Mesenchymal stem cell (in vitro differentiated cells and primary cell): ENCODE measurements at regions not wholly inside any gene's neighbourhood (a gene's known extent, or its start where the extent isn't known, plus 50 kb on each side); places are given as distances from the start of the nearest gene placed in this dataset.

Experiments
- DNase-seq: peaks from one replicate; pipeline ENCODE4 v3.0.0-alpha.2; 2013
- H2AFZ ChIP-seq: one replicate; pipeline ENCODE4 v1.6.1; 2013; ENCODE audit warnings: low read depth, mild to moderate bottlenecking, control low read depth, inconsistent platforms, low read length, moderate library complexity
- H2AK5ac ChIP-seq: 2 replicates; pipeline ENCODE4 v1.6.1; 2013; ENCODE audit warnings: low read length, moderate library complexity, mild to moderate bottlenecking, inconsistent platforms; ENCODE audit not compliant: severe bottlenecking
- H2BK120ac ChIP-seq: one replicate; pipeline ENCODE4 v1.6.1; 2013; ENCODE audit warnings: low read depth, mild to moderate bottlenecking, inconsistent platforms, low read length, moderate library complexity
- H2BK12ac ChIP-seq, 2 experiments: one replicate each; pipeline ENCODE4 v1.6.1; 2013; ENCODE audit warnings: inconsistent platforms in 2 of 2, low read length in 2 of 2, mild to moderate bottlenecking in 2 of 2, moderate library complexity in 2 of 2, control low read depth in 1 of 2
- H2BK15ac ChIP-seq: one replicate; pipeline ENCODE4 v1.6.1; 2013; ENCODE audit warnings: mild to moderate bottlenecking, low read depth, inconsistent platforms; ENCODE audit not compliant: poor library complexity, severe bottlenecking
- H2BK5ac ChIP-seq: 2 replicates; pipeline ENCODE4 v1.6.1; 2013; ENCODE audit warnings: low read depth, mild to moderate bottlenecking, low read length, control low read depth, inconsistent platforms; ENCODE audit not compliant: poor library complexity, severe bottlenecking
- H3K14ac ChIP-seq, 2 experiments: one replicate each; pipeline ENCODE4 v1.6.1; 2013; ENCODE audit warnings: inconsistent platforms in 2 of 2, low read length in 2 of 2, control low read depth in 1 of 2, mild to moderate bottlenecking in 1 of 2, moderate library complexity in 1 of 2
- H3K18ac ChIP-seq, 2 experiments: one replicate each; pipeline ENCODE4 v1.6.1; 2013; ENCODE audit warnings: inconsistent platforms in 2 of 2, low read length in 2 of 2, control low read depth in 1 of 2, low read depth in 1 of 2, mild to moderate bottlenecking in 1 of 2
- H3K23ac ChIP-seq, 2 experiments: one replicate each; pipeline ENCODE4 v1.6.1; 2013; ENCODE audit warnings: inconsistent platforms in 2 of 2, low read length in 2 of 2, mild to moderate bottlenecking in 2 of 2, moderate library complexity in 2 of 2, control low read depth in 1 of 2
- H3K27ac ChIP-seq: 2 replicates; pipeline ENCODE4 v1.5.1; 2013; ENCODE audit warnings: mild to moderate bottlenecking, moderate library complexity, low read length, control low read depth, inconsistent platforms; ENCODE audit not compliant: poor library complexity, severe bottlenecking
- H3K27me3 ChIP-seq, 2 experiments: 2 replicates each; pipeline versions ENCODE4 v1.6.1 to v1.7.0; 2013; ENCODE audit warnings: low read length in 2 of 2, mild to moderate bottlenecking in 2 of 2, moderate library complexity in 2 of 2, control low read depth in 1 of 2, inconsistent platforms in 1 of 2; ENCODE audit not compliant: control insufficient read depth in 1 of 2, insufficient read depth in 1 of 2
- H3K36me3 ChIP-seq, 2 experiments: 2 replicates each; pipeline versions ENCODE4 v1.6.1 to v1.7.0; 2013; ENCODE audit warnings: low read length in 2 of 2, control low read depth in 1 of 2, inconsistent platforms in 1 of 2, low read depth in 1 of 2, mild to moderate bottlenecking in 1 of 2; ENCODE audit not compliant: insufficient read depth in 2 of 2, control insufficient read depth in 1 of 2
- H3K4ac ChIP-seq, 2 experiments: one replicate each; pipeline ENCODE4 v1.6.1; 2013; ENCODE audit warnings: inconsistent platforms in 2 of 2, low read length in 2 of 2, mild to moderate bottlenecking in 2 of 2, moderate library complexity in 2 of 2, control low read depth in 1 of 2, low read depth in 1 of 2
- H3K4me1 ChIP-seq: 2 replicates; pipeline ENCODE4 v1.6.1; 2013; ENCODE audit warnings: low read depth, low read length, control low read depth; ENCODE audit not compliant: control insufficient read depth, insufficient read depth
- H3K4me2 ChIP-seq: 2 replicates; pipeline ENCODE4 v1.6.1; 2013; ENCODE audit warnings: low read length, mild to moderate bottlenecking, inconsistent platforms; ENCODE audit not compliant: poor library complexity, severe bottlenecking
- H3K4me3 ChIP-seq, 2 experiments: 2 replicates each; pipeline versions ENCODE4 v1.5.1 to v1.7.0; 2013; ENCODE audit warnings: low read length in 2 of 2, mild to moderate bottlenecking in 2 of 2, control low read depth in 1 of 2, low read depth in 1 of 2; ENCODE audit not compliant: insufficient read depth in 1 of 2
- H3K79me1 ChIP-seq: replicated peaks from 2 replicates; pipeline ENCODE4 v1.6.1; 2013; ENCODE audit warnings: mild to moderate bottlenecking, control low read depth, low read length, inconsistent platforms; ENCODE audit not compliant: poor library complexity, severe bottlenecking
- H3K9ac ChIP-seq: 2 replicates; pipeline ENCODE4 v1.7.0; 2013; ENCODE audit warnings: mild to moderate bottlenecking, low read length, moderate library complexity
- H3K9me3 ChIP-seq: 2 replicates; pipeline ENCODE4 v1.7.0; 2013; ENCODE audit warnings: mild to moderate bottlenecking, low read length; ENCODE audit not compliant: control insufficient read depth
- H4K8ac ChIP-seq: one replicate; pipeline ENCODE4 v1.6.1; 2013; ENCODE audit warnings: inconsistent platforms, mild to moderate bottlenecking, low read length, moderate library complexity
- H4K91ac ChIP-seq: one replicate; pipeline ENCODE4 v1.6.1; 2013; ENCODE audit warnings: mild to moderate bottlenecking, low read length, inconsistent platforms
- WGBS: methylation state at CpG from one replicate; pipeline ENCODE4 v1.1.7; 2013; ENCODE audit warnings: mixed read lengths; 5-methylcytosine and 5-hydroxymethylcytosine counted together

- Histone ChIP-seq H3K27ac (no peak overlapping the region), H2BK15ac (no peak overlapping the region), H3K4ac (no peak overlapping the region), H2AFZ (no peak overlapping the region), H2BK12ac (no peak overlapping the region), H3K18ac (no peak overlapping the region), H3K14ac (no peak overlapping the region), H3K9ac (no peak overlapping the region), H4K91ac (no peak overlapping the region), H4K8ac (no peak overlapping the region), H3K36me3 (no peaks in the 10 kb centered on the region), H2BK5ac (no peak overlapping the region), H3K23ac (no peak overlapping the region), H3K4me3 (no peak overlapping the region), H3K9me3 (no peaks in the 10 kb centered on the region), H2AK5ac (no peak overlapping the region), H3K4me2 (no peak overlapping the region), H2BK120ac (no peak overlapping the region), H3K27me3 (no peaks in the 10 kb centered on the region), H3K4me1 (no peaks in the 10 kb centered on the region), H3K79me1 (no peaks in the 10 kb centered on the region)
- no CpG with 5 or more reads among the region's 1 CpG for WGBS
- DNase-seq: peak; percentile 25
These were observed 173.3 kb upstream of the NT5C1B start for GRCh38 chr2:18762667-18763066.

- H3K27ac ChIP-seq: no peak overlapping the region
- H2BK5ac ChIP-seq: no peak overlapping the region
- no peak overlapping the region for H4K8ac ChIP-seq
- H3K79me1 ChIP-seq: no peaks in the 10 kb centered on the region
- H2BK12ac ChIP-seq: no peak overlapping the region
- H3K4me3 ChIP-seq: no peak overlapping the region
- H3K4ac ChIP-seq: no peak overlapping the region
- no peak for DNase-seq
- H4K91ac ChIP-seq: no peak overlapping the region
- H2AFZ ChIP-seq: no peak overlapping the region
- H3K36me3 ChIP-seq: no peaks in the 10 kb centered on the region
- no peaks in the 10 kb centered on the region for H3K27me3 ChIP-seq
- no peak overlapping the region for H3K23ac ChIP-seq
- no peak overlapping the region for H3K9ac ChIP-seq
- H2AK5ac ChIP-seq: no peak overlapping the region
- WGBS: 88% methylated on average over 1 of the region's 1 CpG
- no peak overlapping the region for H3K4me2 ChIP-seq
- no peak overlapping the region for H2BK15ac ChIP-seq
- H3K4me1 ChIP-seq: no peaks in the 10 kb centered on the region
- no peak overlapping the region for H3K14ac ChIP-seq
- no peak overlapping the region for H2BK120ac ChIP-seq
- H3K9me3 ChIP-seq: no peaks in the 10 kb centered on the region
- H3K18ac ChIP-seq: no peak overlapping the region
These were observed 164.9 kb upstream of the NT5C1B start for GRCh38 chr2:18754286-18754685.

- Histone ChIP-seq H2BK5ac (no peak overlapping the region), H4K91ac (no peak overlapping the region), H4K8ac (no peak overlapping the region), H2AK5ac (no peak overlapping the region), H3K4me1 (no peaks in the 10 kb centered on the region), H3K9me3 (no peaks in the 10 kb centered on the region), H3K79me1 (no peaks in the 10 kb centered on the region), H2BK15ac (no peak overlapping the region), H2AFZ (no peak overlapping the region), H3K4me2 (no peak overlapping the region), H3K27ac (no peak overlapping the region), H2BK120ac (no peak overlapping the region), H3K14ac (no peak overlapping the region), H3K4ac (no peak overlapping the region), H2BK12ac (no peak overlapping the region), H3K9ac (no peak overlapping the region), H3K36me3 (no peaks in the 10 kb centered on the region), H3K27me3 (no peaks in the 10 kb centered on the region), H3K23ac (no peak overlapping the region), H3K18ac (peak overlapping the region in 1 of 2 experiments; percentile 5), H3K4me3 (no peak overlapping the region)
- WGBS: 73% methylated on average over 4 of the region's 4 CpGs
- no peak for DNase-seq
These were observed 164.4 kb upstream of the NT5C1B start for GRCh38 chr2:18753722-18754121.

DNA sequence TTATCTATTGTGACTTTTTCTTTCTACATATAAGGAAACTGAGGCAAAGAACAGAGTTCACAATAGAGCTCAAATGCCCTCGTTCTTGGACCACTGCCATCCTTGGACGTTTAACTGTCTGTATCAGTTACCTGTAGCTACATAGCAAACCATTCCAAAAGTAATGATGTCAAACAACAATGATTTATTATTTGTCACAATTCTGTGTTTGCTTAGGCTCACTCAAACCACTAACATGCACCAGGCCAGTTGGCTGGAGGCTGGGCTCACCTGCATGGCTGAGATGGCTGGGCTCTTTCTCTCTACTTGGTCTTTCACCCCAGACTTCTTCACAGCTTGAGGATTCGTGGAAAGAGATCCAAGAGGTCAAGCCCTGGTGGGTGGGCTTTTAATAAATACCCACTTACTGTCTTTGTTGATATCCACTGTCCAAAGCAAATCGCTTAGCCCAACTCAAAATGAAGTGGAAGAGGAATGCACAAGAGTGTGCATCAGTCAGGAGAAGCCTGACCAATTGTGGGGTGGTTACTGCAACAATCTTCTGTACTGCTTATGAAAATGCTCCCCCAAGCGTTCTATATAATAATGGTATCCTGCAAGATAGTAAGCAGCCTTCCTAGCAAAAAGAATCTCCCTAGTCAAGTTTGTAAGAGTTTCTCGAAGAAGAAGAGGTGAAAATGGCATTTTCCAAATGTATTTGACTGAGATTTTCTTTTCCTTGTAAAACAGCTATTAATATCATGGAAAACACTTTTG, 163.5 kb upstream of the NT5C1B start:
- H3K18ac ChIP-seq: peak overlapping the region; percentile 14 to 44
- H3K14ac ChIP-seq: peak overlapping the region in 1 of 2 experiments; percentile 29
- no peak overlapping the region for H3K4me2 ChIP-seq
- no peak overlapping the region for H3K23ac ChIP-seq
- H3K79me1 ChIP-seq: no peaks in the 10 kb centered on the region
- no peak overlapping the region for H3K9ac ChIP-seq
- 82% methylated on average over 3 of the region's 6 CpGs for WGBS
- H2AK5ac ChIP-seq: no peak overlapping the region
- H3K27ac ChIP-seq: no peak overlapping the region
- no peaks in the 10 kb centered on the region for H3K27me3 ChIP-seq
- no peaks in the 10 kb centered on the region for H3K9me3 ChIP-seq
- H2BK15ac ChIP-seq: peak overlapping the region; percentile 26
- no peak overlapping the region for H2AFZ ChIP-seq
- H2BK12ac ChIP-seq: peak overlapping the region; percentile 49 to 94
- H3K4me1 ChIP-seq: no peaks in the 10 kb centered on the region
- DNase-seq: peak; percentile 18
- no peak overlapping the region for H2BK5ac ChIP-seq
- H4K91ac ChIP-seq: peak overlapping the region; percentile 55
- no peaks in the 10 kb centered on the region for H3K36me3 ChIP-seq
- no peak overlapping the region for H4K8ac ChIP-seq
- no peak overlapping the region for H2BK120ac ChIP-seq
- peak overlapping the region in 1 of 2 experiments; percentile 67 for H3K4ac ChIP-seq
- no peak overlapping the region for H3K4me3 ChIP-seq
